Sigmoid colon (tissue), 4 donors: ENCODE measurements at regions not wholly inside any gene's neighbourhood (a gene's known extent, or its start where the extent isn't known, plus 50 kb on each side); places are given as distances from the start of the nearest gene placed in this dataset.

Source experiments
- CTCF ChIP-seq, 4 experiments: fragments of 450-650 bp in 3 of 4; fragments of 200-600 bp in 1 of 4; IDR thresholded peaks; one replicate each; pipeline ENCODE4 v1.5.1; 2016 to 2019; ENCODE audit warnings: antibody characterized with exemption in 4 of 4, mild to moderate bottlenecking in 3 of 4, moderate library complexity in 2 of 4
- EP300 ChIP-seq, 4 donors: sonication (generic); formaldehyde crosslinking; IDR thresholded peaks; one replicate each; pipeline ENCODE4 v1.6.1; 2017; ENCODE audit warnings: antibody characterized with exemption in 4 of 4
- POLR2A ChIP-seq, 2 donors: fragments of 450-650 bp; IDR thresholded peaks; one replicate each; pipeline ENCODE4 v1.6.1; 2016; ENCODE audit warnings: antibody characterized with exemption in 2 of 2, mild to moderate bottlenecking in 2 of 2, moderate library complexity in 2 of 2

- TF ChIP-seq CTCF (IDR thresholded peaks at IDR 0.05), result no peak
- no peak for TF ChIP-seq POLR2A (IDR thresholded peaks at IDR 0.05)
- no peak for TF ChIP-seq EP300 (IDR thresholded peaks at IDR 0.05)
Observed at GRCh38 chr12:30810918-30811317, 56.2 kb upstream of the CAPRIN2 start.
